BLaER1 treated with 17β-estradiol and CSF1 and Interleukin-3, amounts not matched to agents 10 nM and 100 nM (cell line): ENCODE measurements at regions not wholly inside any gene's neighbourhood (a gene's known extent, or its start where the extent isn't known, plus 50 kb on each side); places are given as distances from the start of the nearest gene placed in this dataset.
A peak's percentile ranks its signal among the peaks of the same experiment; 100 is the strongest.

ENCODE experiments used
- H3K27ac ChIP-seq, 11 experiments: shearing (Covaris generic); formaldehyde crosslinking; 2 replicates each; pipeline ENCODE4 v1.8.1; 2022
- H3K27me3 ChIP-seq, 11 experiments: shearing (Covaris generic); formaldehyde crosslinking; 2 replicates each; pipeline ENCODE4 v1.8.1; 2022
- H3K36me3 ChIP-seq, 11 experiments: shearing (Covaris generic); formaldehyde crosslinking; 2 replicates each; pipeline ENCODE4 v1.8.1; 2022
- H3K4me1 ChIP-seq, 10 experiments: shearing (Covaris generic); formaldehyde crosslinking; 2 replicates each; pipeline ENCODE4 v1.8.1; 2022
- H3K4me2 ChIP-seq, 11 experiments: shearing (Covaris generic); formaldehyde crosslinking; 2 replicates each; pipeline ENCODE4 v1.8.1; 2022
- H3K4me3 ChIP-seq, 10 experiments: shearing (Covaris generic); formaldehyde crosslinking; 2 replicates each; pipeline ENCODE4 v1.8.1; 2022
- H3K9ac ChIP-seq, 11 experiments: shearing (Covaris generic); formaldehyde crosslinking; 2 replicates each; pipeline ENCODE4 v1.8.1; 2022
- H3K9me3 ChIP-seq, 11 experiments: shearing (Covaris generic); formaldehyde crosslinking; replicated peaks in 1 of 11; 2 replicates each; pipeline ENCODE4 v1.8.1; 2022
- H4K20me1 ChIP-seq, 11 experiments: shearing (Covaris generic); formaldehyde crosslinking; 2 replicates each; pipeline ENCODE4 v1.8.1; 2022
- Cebpa-rat ChIP-seq, 11 experiments: shearing (Covaris generic); IDR thresholded peaks; 2 replicates each; pipeline ENCODE4 v1.8.1; 2022

DNA sequence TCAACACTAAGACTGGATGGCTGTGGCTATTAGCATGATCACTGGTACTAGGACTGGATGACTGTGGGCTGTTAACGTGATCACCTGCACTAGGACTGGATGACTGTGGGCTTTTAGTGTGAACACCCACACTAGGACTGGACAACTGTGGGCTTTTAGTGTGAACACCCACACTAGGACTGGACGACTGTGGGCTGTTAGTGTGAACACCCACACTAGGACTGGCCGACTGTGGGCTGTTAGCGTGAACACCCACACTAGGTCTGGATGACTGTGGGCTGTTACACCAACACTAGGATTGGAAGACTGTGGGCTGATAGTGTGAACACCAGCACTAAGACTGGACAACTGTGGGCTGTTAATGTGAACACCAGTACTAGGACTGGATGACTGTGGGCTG is 329.2 kb downstream of the OSTF1 start:
- H3K9me3 ChIP-seq, result peaks cover 0 to 6% (median 0%) of the 10 kb centered on the region in 11 experiments; a peak in 2 of 22 replicates
- H3K9ac ChIP-seq, result no peak overlapping the region
- H3K4me2 ChIP-seq, result peak overlapping the region in 6 of 11 experiments; percentile 15 to 68 (median 50); a peak in 11 of 22 replicates
- H3K27me3 ChIP-seq, result no peaks in the 10 kb centered on the region
- H4K20me1 ChIP-seq, result no peaks in the 10 kb centered on the region
- H3K27ac ChIP-seq, result peak overlapping the region in 5 of 11 experiments; percentile 2 to 68 (median 48); a peak in 5 of 22 replicates
- no peak overlapping the region for H3K4me3 ChIP-seq
- TF ChIP-seq Cebpa-rat (IDR thresholded peaks at IDR 0.05), result no peak
- peaks cover 16 to 37% (median 30%) of the 10 kb centered on the region in 10 experiments for H3K4me1 ChIP-seq
- H3K36me3 ChIP-seq, result no peaks in the 10 kb centered on the region

DNA sequence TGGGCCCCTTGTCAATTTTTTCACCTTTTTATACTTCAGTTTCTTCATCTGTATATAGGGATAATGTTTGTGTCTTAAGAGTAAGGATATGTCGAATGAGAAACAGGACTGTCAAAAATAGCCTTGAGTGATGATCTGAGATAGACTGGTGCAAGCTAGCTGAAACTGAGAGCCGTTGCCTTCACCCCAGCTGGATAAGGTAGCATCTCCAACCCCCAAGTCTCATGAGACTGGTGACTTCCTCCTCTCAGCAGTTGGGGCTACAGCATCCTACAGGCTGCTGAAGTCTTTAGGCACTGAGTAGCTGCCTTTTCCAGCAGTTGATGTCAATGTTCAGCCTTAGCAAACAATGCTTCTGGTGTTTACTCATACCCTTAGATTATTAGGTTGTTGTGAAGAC is 330.2 kb downstream of the OSTF1 start:
- peak overlapping the region in 9 of 11 experiments; percentile 5 to 70 (median 62); a peak in 17 of 22 replicates for H3K4me2 ChIP-seq
- H3K27me3 ChIP-seq, result no peaks in the 10 kb centered on the region
- peak overlapping the region in 5 of 11 experiments; percentile 40 to 74 (median 64); a peak in 8 of 22 replicates for H3K27ac ChIP-seq
- H4K20me1 ChIP-seq, result no peaks in the 10 kb centered on the region
- no peak for TF ChIP-seq Cebpa-rat (IDR thresholded peaks at IDR 0.05)
- peaks cover 16 to 37% (median 30%) of the 10 kb centered on the region in 10 experiments for H3K4me1 ChIP-seq
- H3K9ac ChIP-seq, result peak overlapping the region in 2 of 11 experiments; percentile 40 to 43; a peak in 2 of 22 replicates
- H3K9me3 ChIP-seq, result peaks cover 0 to 6% (median 0%) of the 10 kb centered on the region in 11 experiments; a peak in 2 of 22 replicates
- no peaks in the 10 kb centered on the region for H3K36me3 ChIP-seq
- no peak overlapping the region for H3K4me3 ChIP-seq

DNA sequence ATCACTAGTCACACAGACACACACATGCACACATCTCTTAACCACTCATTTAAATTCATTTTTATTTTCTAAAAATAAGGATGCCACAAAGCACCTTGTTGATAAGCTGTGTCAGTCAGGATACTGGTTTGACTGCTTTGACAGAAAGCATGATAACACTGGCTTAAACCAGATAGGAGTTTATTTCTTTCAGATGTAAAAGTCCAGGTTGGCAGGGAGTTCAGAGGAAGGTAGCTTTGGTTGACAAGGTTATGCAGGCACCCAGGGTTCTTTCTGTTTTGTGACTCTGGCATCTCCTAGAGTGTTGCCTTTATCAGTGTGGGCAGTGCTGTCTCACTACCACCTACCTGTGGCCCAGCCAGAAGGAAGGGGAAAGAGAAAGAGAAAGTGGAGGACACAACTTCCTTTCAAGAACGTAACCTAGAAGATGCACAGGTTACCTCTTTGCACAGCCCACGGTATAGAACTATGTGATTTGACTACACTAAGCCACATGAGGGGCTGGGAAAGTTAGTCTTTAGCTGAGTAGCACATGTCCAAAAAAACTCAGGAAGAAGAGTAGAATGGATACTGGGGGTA is 334.7 kb downstream of the OSTF1 start:
- Histone ChIP-seq H3K36me3 (no peaks in the 10 kb centered on the region), H3K27me3 (no peaks in the 10 kb centered on the region), H3K4me1 (peaks cover 6 to 25% (median 22%) of the 10 kb centered on the region in 10 experiments; a peak in 18 of 20 replicates), H3K4me2 (no peak overlapping the region), H3K27ac (no peak overlapping the region), H4K20me1 (no peaks in the 10 kb centered on the region), H3K4me3 (no peak overlapping the region), H3K9me3 (no peaks in the 10 kb centered on the region), H3K9ac (no peak overlapping the region)
- no peak for TF ChIP-seq Cebpa-rat (IDR thresholded peaks at IDR 0.05)

DNA sequence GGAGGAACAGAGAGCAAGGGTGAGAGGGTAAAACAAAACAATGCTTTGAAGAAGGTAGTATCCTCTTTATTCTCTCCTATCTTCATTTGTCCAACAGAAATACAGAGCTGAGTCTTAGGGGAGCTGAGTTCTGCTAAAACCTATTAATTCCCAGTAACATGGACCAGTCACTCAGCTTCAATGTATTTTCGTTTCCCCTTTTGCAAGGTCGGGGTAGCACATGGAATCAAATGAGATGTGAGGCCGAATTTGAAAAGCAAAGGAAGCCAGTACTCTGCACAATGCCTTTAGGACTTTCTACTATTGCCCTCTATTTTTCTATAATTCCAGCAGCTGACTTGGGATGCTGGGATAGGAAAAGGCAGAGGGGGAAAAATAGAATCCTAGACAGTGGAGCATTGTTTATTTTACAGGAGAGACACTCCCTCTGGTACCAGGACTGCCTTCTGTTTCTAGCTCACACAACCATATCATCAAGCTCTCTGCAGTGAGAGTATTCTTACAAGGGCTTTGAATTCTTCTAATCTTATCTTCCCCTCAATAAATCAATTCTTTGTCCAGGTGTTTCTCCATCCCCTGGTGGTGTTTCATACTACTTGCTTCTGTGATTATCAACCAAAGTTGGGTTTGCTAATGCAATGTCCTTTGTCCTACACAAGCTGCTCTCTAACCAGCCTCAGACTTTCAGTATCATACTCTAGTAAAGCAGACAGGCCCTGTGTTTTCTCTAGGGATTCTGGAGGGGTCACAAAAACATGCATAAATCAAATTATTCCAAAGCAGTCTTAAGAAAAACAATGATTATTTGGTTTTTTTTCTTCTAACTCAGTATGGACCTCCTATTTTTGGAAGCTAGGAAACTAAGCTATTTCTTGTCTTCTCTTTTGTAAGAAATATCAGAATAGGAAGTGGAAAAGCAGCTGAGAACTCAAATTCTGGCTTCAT is 341.5 kb downstream of the OSTF1 start:
- Histone ChIP-seq H4K20me1 (no peaks in the 10 kb centered on the region), H3K4me3 (no peak overlapping the region), H3K9ac (no peak overlapping the region), H3K4me2 (peak overlapping the region in 1 of 11 experiments; percentile 10; a peak in 2 of 22 replicates), H3K27me3 (no peaks in the 10 kb centered on the region), H3K9me3 (no peaks in the 10 kb centered on the region), H3K36me3 (no peaks in the 10 kb centered on the region), H3K27ac (no peak overlapping the region), H3K4me1 (peaks cover 0 to 12% (median 0%) of the 10 kb centered on the region in 10 experiments; a peak in 4 of 20 replicates)
- no peak for TF ChIP-seq Cebpa-rat (IDR thresholded peaks at IDR 0.05)

DNA sequence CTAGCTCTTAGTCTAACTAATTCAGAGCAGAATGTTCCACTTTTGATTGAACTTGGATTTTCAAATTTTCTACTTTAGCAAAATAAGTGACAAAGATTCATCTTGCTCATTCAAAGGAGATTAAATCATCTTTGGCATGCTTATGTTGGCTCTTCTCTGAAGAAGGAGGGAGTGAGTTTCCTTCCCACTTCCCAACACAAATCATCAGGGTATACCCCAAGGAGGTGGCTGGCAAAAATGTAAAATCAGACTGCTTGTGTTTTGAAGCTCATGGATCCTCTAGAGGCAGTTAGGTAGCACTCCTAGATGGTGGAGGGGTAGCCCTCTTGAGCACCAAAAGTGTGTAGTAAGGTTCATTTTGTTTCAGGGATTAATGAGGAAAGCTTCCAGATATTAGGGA is 343.1 kb downstream of the OSTF1 start:
- Histone ChIP-seq H3K4me1 (peaks cover 0 to 12% (median 0%) of the 10 kb centered on the region in 10 experiments; a peak in 4 of 20 replicates), H3K9ac (no peak overlapping the region), H3K4me2 (no peak overlapping the region), H4K20me1 (no peaks in the 10 kb centered on the region), H3K27ac (no peak overlapping the region), H3K4me3 (no peak overlapping the region), H3K36me3 (no peaks in the 10 kb centered on the region), H3K9me3 (no peaks in the 10 kb centered on the region), H3K27me3 (no peaks in the 10 kb centered on the region)
- no peak for TF ChIP-seq Cebpa-rat (IDR thresholded peaks at IDR 0.05)

DNA sequence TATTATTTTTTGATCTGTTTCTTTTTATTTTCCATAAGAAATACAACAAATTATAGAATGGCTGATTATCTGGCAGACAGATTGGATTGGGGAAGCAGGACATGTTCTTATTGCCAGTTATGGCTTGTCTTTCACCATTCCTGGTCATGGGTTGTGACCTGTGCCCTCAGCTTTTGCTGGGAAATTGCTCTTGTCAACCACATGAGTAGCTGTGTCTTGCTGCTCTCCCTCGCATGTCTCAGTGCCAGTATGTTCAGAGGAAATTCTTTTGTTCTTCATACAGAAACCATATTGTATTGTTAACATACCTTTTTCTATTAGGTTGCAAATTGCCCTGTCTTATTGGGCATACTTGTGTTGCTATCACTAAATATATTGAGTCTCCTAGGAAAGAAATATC is 344.1 kb downstream of the OSTF1 start:
- Histone ChIP-seq H3K9me3 (no peaks in the 10 kb centered on the region), H3K9ac (no peak overlapping the region), H3K36me3 (no peaks in the 10 kb centered on the region), H3K27me3 (no peaks in the 10 kb centered on the region), H3K27ac (no peak overlapping the region), H4K20me1 (no peaks in the 10 kb centered on the region), H3K4me3 (no peak overlapping the region), H3K4me1 (peaks cover 0 to 12% (median 0%) of the 10 kb centered on the region in 10 experiments; a peak in 4 of 20 replicates), H3K4me2 (no peak overlapping the region)
- no peak for TF ChIP-seq Cebpa-rat (IDR thresholded peaks at IDR 0.05)

DNA sequence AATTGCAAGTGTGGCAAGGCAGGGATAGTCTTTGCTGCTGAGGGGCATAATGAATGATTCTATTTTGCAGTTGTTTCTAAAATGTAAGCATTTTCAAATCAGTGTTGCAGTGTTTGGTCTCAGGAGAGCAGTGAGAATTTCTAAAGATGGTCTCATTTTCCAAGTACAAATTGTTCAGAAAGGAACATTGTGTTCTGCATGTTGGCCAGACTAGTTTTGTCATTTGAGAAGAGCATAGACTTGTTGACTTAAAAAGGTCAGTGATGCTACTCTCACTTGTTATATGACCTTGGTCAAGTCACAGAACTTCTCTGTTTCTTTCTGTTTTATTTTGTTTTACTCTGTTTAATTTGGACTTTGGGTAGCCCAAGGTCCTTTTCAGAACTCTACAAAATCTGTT is 344.6 kb downstream of the OSTF1 start:
- Histone ChIP-seq H4K20me1 (no peaks in the 10 kb centered on the region), H3K9me3 (no peaks in the 10 kb centered on the region), H3K4me1 (peaks cover 0 to 12% (median 0%) of the 10 kb centered on the region in 10 experiments; a peak in 4 of 20 replicates), H3K36me3 (no peaks in the 10 kb centered on the region), H3K4me2 (no peak overlapping the region), H3K4me3 (no peak overlapping the region), H3K27me3 (no peaks in the 10 kb centered on the region), H3K27ac (no peak overlapping the region), H3K9ac (no peak overlapping the region)
- no peak for TF ChIP-seq Cebpa-rat (IDR thresholded peaks at IDR 0.05)

DNA sequence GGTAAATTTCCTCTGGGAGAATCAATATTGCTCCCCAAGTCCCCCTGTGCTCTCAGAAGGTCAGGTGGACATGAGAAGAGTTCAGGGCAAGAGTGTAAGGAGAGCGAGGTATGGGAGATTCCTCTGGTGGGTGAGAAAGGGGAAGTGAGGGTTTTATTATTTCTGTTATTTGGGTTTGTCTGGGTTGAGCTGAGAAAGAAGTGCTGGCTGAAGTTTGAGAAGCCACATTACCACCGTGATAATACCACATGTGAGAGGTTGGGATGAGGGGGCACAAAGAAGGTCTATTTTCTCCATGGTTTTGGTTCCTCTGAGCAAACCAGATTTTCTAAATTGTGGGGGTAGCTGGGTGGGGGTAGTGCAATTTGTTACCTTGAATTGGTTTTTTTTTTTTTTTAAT is 350.4 kb downstream of the OSTF1 start:
- peak overlapping the region in 6 of 11 experiments; percentile 5 to 27 (median 24); a peak in 8 of 22 replicates for H3K4me2 ChIP-seq
- TF ChIP-seq Cebpa-rat (IDR thresholded peaks at IDR 0.05), result no peak
- H3K4me1 ChIP-seq, result peaks cover 0 to 11% (median 4%) of the 10 kb centered on the region in 10 experiments; a peak in 7 of 20 replicates
- H4K20me1 ChIP-seq, result no peaks in the 10 kb centered on the region
- H3K9me3 ChIP-seq, result peaks cover 0 to 10% (median 5%) of the 10 kb centered on the region in 11 experiments; a peak in 9 of 22 replicates
- H3K36me3 ChIP-seq, result no peaks in the 10 kb centered on the region
- no peak overlapping the region for H3K27ac ChIP-seq
- H3K9ac ChIP-seq, result no peak overlapping the region
- no peaks in the 10 kb centered on the region for H3K27me3 ChIP-seq
- H3K4me3 ChIP-seq, result no peak overlapping the region

DNA sequence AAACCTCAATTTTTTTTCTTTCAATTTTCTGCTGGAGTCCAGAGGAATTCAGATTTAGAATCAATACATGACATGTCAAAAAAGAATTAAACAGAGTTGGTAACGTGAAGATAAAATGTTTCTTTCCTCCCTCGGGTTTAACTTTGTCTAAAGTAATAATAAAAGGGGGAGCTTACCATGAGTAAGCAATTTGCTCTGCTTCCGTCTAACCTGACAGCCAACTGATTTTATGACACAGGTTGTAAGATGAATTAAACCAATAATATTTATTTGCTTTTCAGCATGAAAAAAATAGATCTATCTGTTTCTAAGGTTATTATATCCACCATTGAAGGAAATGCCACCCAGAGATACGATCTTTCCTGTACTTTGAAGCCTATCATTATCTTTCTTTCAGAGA is 352.6 kb downstream of the OSTF1 start:
- H3K4me3 ChIP-seq, result no peak overlapping the region
- no peak overlapping the region for H3K27ac ChIP-seq
- H3K36me3 ChIP-seq, result no peaks in the 10 kb centered on the region
- H3K9ac ChIP-seq, result no peak overlapping the region
- H3K4me2 ChIP-seq, result no peak overlapping the region
- H3K4me1 ChIP-seq, result peaks cover 0 to 9% (median 4%) of the 10 kb centered on the region in 10 experiments; a peak in 7 of 20 replicates
- H4K20me1 ChIP-seq, result no peaks in the 10 kb centered on the region
- no peak for TF ChIP-seq Cebpa-rat (IDR thresholded peaks at IDR 0.05)
- H3K27me3 ChIP-seq, result no peaks in the 10 kb centered on the region
- H3K9me3 ChIP-seq, result peaks cover 0 to 22% (median 13%) of the 10 kb centered on the region in 11 experiments; a peak in 11 of 22 replicates
